ENCODE measurements at regions not wholly inside any gene's neighbourhood (a gene's known extent, or its start where the extent isn't known, plus 50 kb on each side); places are given as distances from the start of the nearest gene placed in this dataset.

DNA sequence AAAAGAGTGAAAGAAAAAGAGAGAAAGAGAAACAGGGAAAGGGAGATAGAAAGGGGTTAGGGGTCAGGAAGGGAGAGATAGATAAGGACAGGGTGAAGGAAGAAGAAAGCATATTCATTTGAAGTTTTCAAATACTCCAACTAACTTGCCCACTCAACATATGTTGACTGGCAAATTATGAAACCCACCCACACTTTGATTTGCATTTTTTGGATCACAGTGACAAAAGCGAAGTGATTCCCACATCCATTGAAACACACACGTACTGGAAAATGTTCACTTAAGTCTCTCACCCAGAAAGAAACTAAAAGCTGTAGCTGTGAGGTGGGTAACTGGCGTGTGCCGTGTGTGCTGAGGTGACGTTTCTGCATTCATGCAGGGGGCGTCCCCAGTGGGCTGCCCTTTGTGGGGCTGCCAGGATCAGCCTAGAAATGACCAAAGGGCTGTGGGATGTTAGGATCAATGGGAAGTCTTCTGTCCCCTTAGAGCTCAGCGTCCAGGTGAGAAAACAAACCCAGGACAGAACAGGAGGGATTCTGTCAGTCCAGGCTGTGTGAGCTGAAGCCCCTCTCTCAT is 134.9 kb upstream of the ADARB2 start:
- Histone ChIP-seq H4K91ac (ENCODE audit: low read depth, low read length, poor library complexity) (no peak overlapping the region), H2AK5ac (ENCODE audit: low read depth, low read length) (no peak overlapping the region), H4K8ac (ENCODE audit: low read depth, low read length) (no peak overlapping the region), H3K14ac (ENCODE audit: low read length) (no peak overlapping the region), H2BK120ac (ENCODE audit: low read depth, low read length) (no peak overlapping the region), H3K4me1 (ENCODE audit: control insufficient read depth in 2 of 2, insufficient read depth in 1 of 2, low read depth in 1 of 2, low read length in 2 of 2) (no peaks in the 10 kb centered on the region), H2BK15ac (ENCODE audit: low read length) (no peak overlapping the region), H2BK12ac (ENCODE audit: low read length) (no peak overlapping the region), H3K27me3 (ENCODE audit: control insufficient read depth in 3 of 3, insufficient read depth in 3 of 3, low read depth in 1 of 3, low read length in 3 of 3) (no peaks in the 10 kb centered on the region), H3K4ac (ENCODE audit: low read length) (no peak overlapping the region), H3K9ac (ENCODE audit: low read depth, low read length, poor library complexity) (no peak overlapping the region), H3K79me1 (ENCODE audit: low read depth, low read length) (no peaks in the 10 kb centered on the region), H2AFZ (ENCODE audit: low read length) (no peak overlapping the region), H3K18ac (ENCODE audit: low read length) (no peak overlapping the region), H3K4me2 (ENCODE audit: insufficient read depth, low read length, poor library complexity, severe bottlenecking) (no peak overlapping the region), H3K9me3 (replicated peaks in 1 of 2; ENCODE audit: control insufficient read depth in 2 of 2, insufficient read depth in 1 of 2, low read depth in 1 of 2, low read length in 2 of 2) (no peaks in the 10 kb centered on the region), H3K23ac (ENCODE audit: low read depth, low read length, poor library complexity) (no peak overlapping the region), H3K36me3 (replicated peaks in 1 of 2; ENCODE audit: control insufficient read depth in 2 of 2, insufficient read depth in 2 of 2, low read length in 2 of 2) (no peaks in the 10 kb centered on the region), H3K4me3 (ENCODE audit: low read length in 2 of 2) (no peak overlapping the region), H3K27ac (replicated peaks; ENCODE audit: low read length) (no peak overlapping the region), H2BK5ac (ENCODE audit: low read length) (no peak overlapping the region)
- WGBS, 2 donors (ENCODE audit: extremely low coverage in 2 of 2, insufficient read length in 2 of 2, insufficient replicate concordance in 1 of 2), result no CpG with 5 or more reads among the region's 7 CpGs
- DNase-seq (ENCODE audit: low spot score), result no peak

DNA sequence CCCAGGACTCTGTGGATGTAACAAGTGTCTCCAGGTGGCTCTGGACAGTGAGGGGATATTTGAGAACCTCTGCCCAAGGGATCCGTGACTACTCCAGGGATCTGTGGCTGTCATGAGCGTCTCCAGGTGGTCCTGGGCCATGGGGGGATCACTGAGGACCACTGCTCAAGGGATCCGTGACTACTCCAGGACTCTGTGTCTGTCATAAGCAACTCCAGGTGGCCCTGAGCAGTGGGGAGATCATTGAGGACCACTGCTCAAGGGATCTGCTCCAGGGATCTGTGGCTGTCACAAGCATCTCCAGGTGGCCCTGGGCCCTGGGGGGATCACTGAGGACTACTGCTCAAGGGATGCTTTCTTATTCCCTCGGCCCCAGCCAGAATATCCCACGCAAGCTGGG is 133.2 kb upstream of the ADARB2 start:
- H2AFZ ChIP-seq (ENCODE audit: low read length), result no peak overlapping the region
- DNase-seq (ENCODE audit: low spot score), result no peak
- no peak overlapping the region for H2BK15ac ChIP-seq (ENCODE audit: low read length)
- H3K36me3 ChIP-seq (replicated peaks in 1 of 2; ENCODE audit: control insufficient read depth in 2 of 2, insufficient read depth in 2 of 2, low read length in 2 of 2), result no peaks in the 10 kb centered on the region
- no peak overlapping the region for H3K27ac ChIP-seq (replicated peaks; ENCODE audit: low read length)
- H2BK12ac ChIP-seq (ENCODE audit: low read length), result no peak overlapping the region
- H4K8ac ChIP-seq (ENCODE audit: low read depth, low read length), result no peak overlapping the region
- peak overlapping the region; percentile 32 for H3K14ac ChIP-seq (ENCODE audit: low read length)
- no peak overlapping the region for H3K4me2 ChIP-seq (ENCODE audit: insufficient read depth, low read length, poor library complexity, severe bottlenecking)
- no peak overlapping the region for H3K9ac ChIP-seq (ENCODE audit: low read depth, low read length, poor library complexity)
- no peaks in the 10 kb centered on the region for H3K79me1 ChIP-seq (ENCODE audit: low read depth, low read length)
- H3K4ac ChIP-seq (ENCODE audit: low read length), result no peak overlapping the region
- no peaks in the 10 kb centered on the region for H3K4me1 ChIP-seq (ENCODE audit: control insufficient read depth in 2 of 2, insufficient read depth in 1 of 2, low read depth in 1 of 2, low read length in 2 of 2)
- H2BK120ac ChIP-seq (ENCODE audit: low read depth, low read length), result no peak overlapping the region
- H3K4me3 ChIP-seq (ENCODE audit: low read length in 2 of 2), result no peak overlapping the region
- H3K27me3 ChIP-seq (ENCODE audit: control insufficient read depth in 3 of 3, insufficient read depth in 3 of 3, low read depth in 1 of 3, low read length in 3 of 3), result no peaks in the 10 kb centered on the region
- H2BK5ac ChIP-seq (ENCODE audit: low read length), result no peak overlapping the region
- no peak overlapping the region for H4K91ac ChIP-seq (ENCODE audit: low read depth, low read length, poor library complexity)
- peak overlapping the region; percentile 32 for H3K18ac ChIP-seq (ENCODE audit: low read length)
- H3K9me3 ChIP-seq (replicated peaks in 1 of 2; ENCODE audit: control insufficient read depth in 2 of 2, insufficient read depth in 1 of 2, low read depth in 1 of 2, low read length in 2 of 2), result no peaks in the 10 kb centered on the region
- no peak overlapping the region for H2AK5ac ChIP-seq (ENCODE audit: low read depth, low read length)
- no CpG with 5 or more reads among the region's 5 CpGs for WGBS, 2 donors (ENCODE audit: extremely low coverage in 2 of 2, insufficient read length in 2 of 2, insufficient replicate concordance in 1 of 2)
- H3K23ac ChIP-seq (ENCODE audit: low read depth, low read length, poor library complexity), result no peak overlapping the region

GRCh38 chr10:1869861-1870260 is 132.5 kb upstream of the ADARB2 start:
- H3K23ac ChIP-seq (ENCODE audit: low read depth, low read length, poor library complexity), result no peak overlapping the region
- no peak overlapping the region for H2BK5ac ChIP-seq (ENCODE audit: low read length)
- no peaks in the 10 kb centered on the region for H3K4me1 ChIP-seq (ENCODE audit: control insufficient read depth in 2 of 2, insufficient read depth in 1 of 2, low read depth in 1 of 2, low read length in 2 of 2)
- no peak overlapping the region for H2BK15ac ChIP-seq (ENCODE audit: low read length)
- no peaks in the 10 kb centered on the region for H3K36me3 ChIP-seq (replicated peaks in 1 of 2; ENCODE audit: control insufficient read depth in 2 of 2, insufficient read depth in 2 of 2, low read length in 2 of 2)
- DNase-seq (ENCODE audit: low spot score), result no peak
- peak overlapping the region in 1 of 2 donors; percentile 12 for H3K4me3 ChIP-seq (ENCODE audit: low read length in 2 of 2)
- no peak overlapping the region for H2AFZ ChIP-seq (ENCODE audit: low read length)
- no peak overlapping the region for H2BK120ac ChIP-seq (ENCODE audit: low read depth, low read length)
- no peak overlapping the region for H4K91ac ChIP-seq (ENCODE audit: low read depth, low read length, poor library complexity)
- H2BK12ac ChIP-seq (ENCODE audit: low read length), result no peak overlapping the region
- no peak overlapping the region for H4K8ac ChIP-seq (ENCODE audit: low read depth, low read length)
- peak overlapping the region; percentile 49 for H3K14ac ChIP-seq (ENCODE audit: low read length)
- WGBS, 2 donors (ENCODE audit: extremely low coverage in 2 of 2, insufficient read length in 2 of 2, insufficient replicate concordance in 1 of 2), result no CpG with 5 or more reads among the region's 13 CpGs
- H3K27ac ChIP-seq (replicated peaks; ENCODE audit: low read length), result no peak overlapping the region
- H3K27me3 ChIP-seq (ENCODE audit: control insufficient read depth in 3 of 3, insufficient read depth in 3 of 3, low read depth in 1 of 3, low read length in 3 of 3), result no peaks in the 10 kb centered on the region
- H3K4ac ChIP-seq (ENCODE audit: low read length), result no peak overlapping the region
- no peaks in the 10 kb centered on the region for H3K9me3 ChIP-seq (replicated peaks in 1 of 2; ENCODE audit: control insufficient read depth in 2 of 2, insufficient read depth in 1 of 2, low read depth in 1 of 2, low read length in 2 of 2)
- H3K4me2 ChIP-seq (ENCODE audit: insufficient read depth, low read length, poor library complexity, severe bottlenecking), result no peak overlapping the region
- H2AK5ac ChIP-seq (ENCODE audit: low read depth, low read length), result no peak overlapping the region
- no peak overlapping the region for H3K9ac ChIP-seq (ENCODE audit: low read depth, low read length, poor library complexity)
- no peak overlapping the region for H3K18ac ChIP-seq (ENCODE audit: low read length)
- H3K79me1 ChIP-seq (ENCODE audit: low read depth, low read length), result no peaks in the 10 kb centered on the region

- Histone ChIP-seq H2BK120ac (ENCODE audit: low read depth, low read length) (no peak overlapping the region), H4K8ac (ENCODE audit: low read depth, low read length) (no peak overlapping the region), H3K4me2 (ENCODE audit: insufficient read depth, low read length, poor library complexity, severe bottlenecking) (no peak overlapping the region), H3K4me1 (ENCODE audit: control insufficient read depth in 2 of 2, insufficient read depth in 1 of 2, low read depth in 1 of 2, low read length in 2 of 2) (no peaks in the 10 kb centered on the region), H3K23ac (ENCODE audit: low read depth, low read length, poor library complexity) (no peak overlapping the region), H3K18ac (ENCODE audit: low read length) (no peak overlapping the region), H4K91ac (ENCODE audit: low read depth, low read length, poor library complexity) (no peak overlapping the region), H3K4me3 (ENCODE audit: low read length in 2 of 2) (no peak overlapping the region), H3K14ac (ENCODE audit: low read length) (no peak overlapping the region), H3K4ac (ENCODE audit: low read length) (no peak overlapping the region), H2AK5ac (ENCODE audit: low read depth, low read length) (no peak overlapping the region), H3K27ac (replicated peaks; ENCODE audit: low read length) (no peak overlapping the region), H3K36me3 (replicated peaks in 1 of 2; ENCODE audit: control insufficient read depth in 2 of 2, insufficient read depth in 2 of 2, low read length in 2 of 2) (no peaks in the 10 kb centered on the region), H3K9me3 (replicated peaks in 1 of 2; ENCODE audit: control insufficient read depth in 2 of 2, insufficient read depth in 1 of 2, low read depth in 1 of 2, low read length in 2 of 2) (peaks cover 0 to 2% of the 10 kb centered on the region in 2 donors), H3K9ac (ENCODE audit: low read depth, low read length, poor library complexity) (no peak overlapping the region), H2BK12ac (ENCODE audit: low read length) (no peak overlapping the region), H2BK15ac (ENCODE audit: low read length) (no peak overlapping the region), H2BK5ac (ENCODE audit: low read length) (no peak overlapping the region), H3K27me3 (ENCODE audit: control insufficient read depth in 3 of 3, insufficient read depth in 3 of 3, low read depth in 1 of 3, low read length in 3 of 3) (no peaks in the 10 kb centered on the region), H3K79me1 (ENCODE audit: low read depth, low read length) (no peaks in the 10 kb centered on the region), H2AFZ (ENCODE audit: low read length) (no peak overlapping the region)
- DNase-seq (ENCODE audit: low spot score), result no peak
- no CpG with 5 or more reads among the region's 5 CpGs for WGBS, 2 donors (ENCODE audit: extremely low coverage in 2 of 2, insufficient read length in 2 of 2, insufficient replicate concordance in 1 of 2)
These were observed 123.0 kb upstream of the ADARB2 start for GRCh38 chr10:1860351-1860750.
